SK-MEL-5 (cell line): ENCODE measurements at regions not wholly inside any gene's neighbourhood (a gene's known extent, or its start where the extent isn't known, plus 50 kb on each side); places are given as distances from the start of the nearest gene placed in this dataset.
"Not testable (repeated sequence)": the region's sequence is repeated elsewhere in the genome, so short reads cannot be mapped to it uniquely, and the experiment has no call there.

ENCODE experiments used
- DNase-seq: peaks from one replicate; pipeline ENCODE4 v3.0.0-alpha.2; 2016; ENCODE audit warnings: low read depth, low spot score
- in situ Hi-C: cut with HindIII; loops from 2 replicates; pipeline ENCODE4 v1.10.0; 2016; ENCODE audit warnings: low sequenced_read_pairs, high pct_unique_total_duplicates, low pct_unique_long_range_greater_than_20kb

GRCh38 chr14:106222311-106222710 lies 695.9 kb downstream of the TMEM121 start:
- no peak for DNase-seq
- in situ Hi-C loops = no loop called here

- in situ Hi-C loops = no loop called here
- no peak for DNase-seq
Measured at GRCh38 chr14:106222731-106223130, 696.3 kb downstream of the TMEM121 start.

GRCh38 chr14:106227793-106228192 lies 701.4 kb downstream of the TMEM121 start:
- in situ Hi-C loops = no loop called here

GRCh38 chr14:106228541-106229158 lies 702.3 kb downstream of the TMEM121 start:
- in situ Hi-C loops = no loop called here
- DNase-seq = no peak

More at GRCh38 chr14:106227793-106228192, 701.4 kb downstream of the TMEM121 start:
- DNase-seq = no peak

GRCh38 chr14:106230071-106230470 lies 703.7 kb downstream of the TMEM121 start:
- DNase-seq = no peak
- in situ Hi-C loops = no loop called here

GRCh38 chr14:106233191-106233590 lies 706.8 kb downstream of the TMEM121 start:
- DNase-seq, in situ Hi-C loops: not testable (repeated sequence)

GRCh38 chr14:106234525-106235254 lies 708.3 kb downstream of the TMEM121 start:
- DNase-seq, in situ Hi-C loops: not testable (repeated sequence)

- DNase-seq = no peak
- in situ Hi-C loops = no loop called here
Measured at GRCh38 chr14:106235356-106236159, 709.2 kb downstream of the TMEM121 start.

- no peak for DNase-seq
- in situ Hi-C loops = no loop called here
Measured at GRCh38 chr14:106248321-106249192, 722.2 kb downstream of the TMEM121 start.

- DNase-seq, in situ Hi-C loops: not testable (repeated sequence)
Measured at GRCh38 chr14:106253995-106254394, 727.6 kb downstream of the TMEM121 start.

GRCh38 chr14:106257569-106257994 lies 731.2 kb downstream of the TMEM121 start:
- in situ Hi-C loops = not testable (repeated sequence)
- DNase-seq = peak; percentile 67

- in situ Hi-C loops = no loop called here
- peak; percentile 52 for DNase-seq
Measured at GRCh38 chr14:106268013-106268727, 741.8 kb downstream of the TMEM121 start.

- no peak for DNase-seq
- in situ Hi-C loops = no loop called here
Measured at GRCh38 chr14:106269029-106269428, 742.6 kb downstream of the TMEM121 start.

GRCh38 chr14:106269451-106270204 lies 743.2 kb downstream of the TMEM121 start:
- in situ Hi-C loops = no loop called here
- DNase-seq = no peak

GRCh38 chr14:106270476-106271121 lies 744.2 kb downstream of the TMEM121 start:
- DNase-seq, in situ Hi-C loops: not testable (repeated sequence)
